GM23338 (cell line): ENCODE measurements at regions not wholly inside any gene's neighbourhood (a gene's known extent, or its start where the extent isn't known, plus 50 kb on each side); places are given as distances from the start of the nearest gene placed in this dataset.

Source experiments
- ATAC-seq: fragments of 200-7000 bp; cut with Tn5 transposase; 3 replicates; pipeline ENCODE4 v1.9.1; 2020
- DNase-seq: peaks from one replicate; pipeline ENCODE4 v3.0.0-alpha.2; 2015; ENCODE audit warnings: low spot score
- H2AFZ ChIP-seq: fragments of 200-600 bp; sonication (generic); 2 replicates; pipeline ENCODE4 v1.8.0; 2016; ENCODE audit warnings: antibody characterized with exemption, mild to moderate bottlenecking, moderate library complexity
- H3F3A ChIP-seq: fragments of 200-600 bp; sonication (generic); replicated peaks from 2 replicates; pipeline ENCODE4 v1.8.0; 2017; ENCODE audit warnings: antibody characterized with exemption, mixed run types, low read depth
- H3K27ac ChIP-seq: fragments of 200-600 bp; sonication (generic); 2 replicates; pipeline ENCODE4 v1.6.1; 2016; ENCODE audit warnings: low read depth
- H3K27me3 ChIP-seq: fragments of 200-600 bp; sonication (generic); 2 replicates; pipeline ENCODE4 v1.8.0; 2016; ENCODE audit warnings: mild to moderate bottlenecking, mixed run types, moderate library complexity; ENCODE audit not compliant: insufficient read depth
- H3K36me3 ChIP-seq: fragments of 200-600 bp; sonication (generic); 2 replicates; pipeline ENCODE4 v1.8.0; 2016; ENCODE audit warnings: mild to moderate bottlenecking; ENCODE audit not compliant: insufficient read depth
- H3K4me1 ChIP-seq: fragments of 200-600 bp; sonication (generic); 2 replicates; pipeline ENCODE4 v1.8.0; 2016; ENCODE audit warnings: mild to moderate bottlenecking, moderate library complexity; ENCODE audit not compliant: insufficient read depth
- H3K4me2 ChIP-seq: fragments of 200-600 bp; sonication (generic); 2 replicates; pipeline ENCODE4 v1.7.1; 2017; ENCODE audit warnings: mixed run types
- H3K4me3 ChIP-seq: fragments of 200-600 bp; sonication (generic); 2 replicates; pipeline ENCODE4 v1.6.1; 2016; ENCODE audit warnings: mixed run types
- H3K79me2 ChIP-seq: fragments of 200-600 bp; sonication (generic); replicated peaks from 2 replicates; pipeline ENCODE4 v1.8.0; 2017; ENCODE audit warnings: mild to moderate bottlenecking; ENCODE audit not compliant: insufficient read depth
- H3K9me2 ChIP-seq: fragments of 200-600 bp; sonication (generic); 2 replicates; pipeline ENCODE4 v1.8.0; 2017; ENCODE audit not compliant: insufficient read depth
- H4K20me1 ChIP-seq: fragments of 200-600 bp; sonication (generic); replicated peaks from 2 replicates; pipeline ENCODE4 v1.8.0; 2017; ENCODE audit warnings: mild to moderate bottlenecking; ENCODE audit not compliant: insufficient read depth
- H3K27ac Mint-ChIP-seq: 2 replicates; pipeline ENCODE4 v1.8.0; 2020; ENCODE audit warnings: inconsistent platforms, mild to moderate bottlenecking, moderate library complexity, mixed read lengths
- H3K27me3 Mint-ChIP-seq: 3 replicates; pipeline ENCODE4 v1.8.0; 2022; ENCODE audit warnings: low read depth, mild to moderate bottlenecking, moderate library complexity, mixed read lengths, inconsistent platforms; ENCODE audit not compliant: insufficient read depth, poor library complexity
- H3K36me3 Mint-ChIP-seq: 3 replicates; pipeline ENCODE4 v1.8.0; 2021; ENCODE audit warnings: low read depth, mild to moderate bottlenecking, inconsistent platforms, moderate library complexity, mixed read lengths
- H3K4me1 Mint-ChIP-seq: 3 replicates; pipeline ENCODE4 v1.8.0; 2020; ENCODE audit warnings: mild to moderate bottlenecking, inconsistent platforms, mixed read lengths
- H3K4me3 Mint-ChIP-seq: 3 replicates; pipeline ENCODE4 v1.8.0; 2021; ENCODE audit warnings: moderate library complexity, mild to moderate bottlenecking, inconsistent platforms, mixed read lengths
- H3K9me3 Mint-ChIP-seq: 3 replicates; pipeline ENCODE4 v1.8.0; 2020; ENCODE audit warnings: moderate library complexity, mild to moderate bottlenecking, inconsistent platforms, mixed read lengths
- CREB1 ChIP-seq: fragments of 250-450 bp; sonication (Bioruptor Pico); IDR thresholded peaks from 2 replicates; pipeline ENCODE4 v1.5.0; 2020; ENCODE audit warnings: low read depth, mild to moderate bottlenecking, moderate library complexity
- EZH2 ChIP-seq: fragments of 200-600 bp; sonication (generic); IDR thresholded peaks from one replicate; pipeline ENCODE4 v1.8.0; 2017; ENCODE audit warnings: antibody characterized with exemption, mild to moderate bottlenecking, low read depth; ENCODE audit not compliant: unreplicated experiment
- EZH2phosphoT487 ChIP-seq: fragments of 200-600 bp; sonication (generic); IDR thresholded peaks from one replicate; pipeline ENCODE4 v1.8.1; 2018; ENCODE audit warnings: antibody characterized with exemption; ENCODE audit not compliant: unreplicated experiment
- JUNB ChIP-seq: IDR thresholded peaks from one replicate; pipeline ENCODE4 v1.6.1; 2016; ENCODE audit warnings: antibody characterized with exemption; ENCODE audit not compliant: unreplicated experiment
- NANOG ChIP-seq: IDR thresholded peaks from 2 replicates; pipeline ENCODE4 v1.6.1; 2016; ENCODE audit warnings: antibody characterized with exemption, borderline replicate concordance
- POLR2AphosphoS5 ChIP-seq: IDR thresholded peaks from 2 replicates; pipeline ENCODE4 v1.6.1; 2016; ENCODE audit warnings: antibody characterized with exemption, low read depth
- STAT1 ChIP-seq: IDR thresholded peaks from one replicate; pipeline ENCODE4 v1.6.1; 2016; ENCODE audit warnings: antibody characterized with exemption; ENCODE audit not compliant: unreplicated experiment
- ZNF114 ChIP-seq: fragments of 250-450 bp; sonication (Bioruptor Pico); IDR thresholded peaks from 2 replicates; pipeline ENCODE4 v1.5.0; 2020; ENCODE audit warnings: mild to moderate bottlenecking, moderate library complexity
- TF ChIP-seq, protein P1 (sequence below): fragments of 250-450 bp; sonication (Bioruptor Pico); IDR thresholded peaks from 2 replicates; pipeline ENCODE4 v1.5.0; 2020; ENCODE audit warnings: mild to moderate bottlenecking, moderate library complexity
- TF ChIP-seq, protein P2 (sequence below), 2 experiments: fragments of 200-600 bp in 1 of 2; sonication (generic) in 1 of 2; conservative IDR thresholded peaks; 2 replicates each; pipeline versions ENCODE4 v1.5.1 to v1.6.1; 2016 to 2017; ENCODE audit warnings: antibody characterized with exemption in 2 of 2, low read depth in 2 of 2, mild to moderate bottlenecking in 2 of 2, moderate library complexity in 1 of 2
- TF ChIP-seq, protein P3 (sequence below): IDR thresholded peaks from one replicate; pipeline ENCODE4 v1.6.1; 2018; ENCODE audit warnings: antibody characterized with exemption; ENCODE audit not compliant: unreplicated experiment

DNA sequence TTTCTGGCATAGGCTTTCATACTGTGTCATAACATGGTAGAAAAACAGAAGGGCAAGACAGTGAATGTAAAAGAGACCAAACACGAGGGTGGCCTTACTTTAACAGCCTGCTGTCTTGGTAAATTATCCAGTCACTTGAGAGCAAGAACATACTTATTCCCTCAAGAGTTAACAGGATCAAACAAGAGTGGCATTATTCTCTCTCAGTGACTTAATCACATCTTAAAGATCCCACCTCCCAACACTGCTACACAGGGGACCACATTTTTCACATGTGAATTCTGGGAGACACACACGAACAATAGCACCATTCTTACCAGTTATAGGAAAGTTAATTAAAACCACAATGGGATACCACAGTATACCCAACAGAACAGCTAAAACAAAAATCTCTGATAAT lies 898.0 kb upstream of the C9orf72 start (continued):
- TF ChIP-seq, protein P1, sequence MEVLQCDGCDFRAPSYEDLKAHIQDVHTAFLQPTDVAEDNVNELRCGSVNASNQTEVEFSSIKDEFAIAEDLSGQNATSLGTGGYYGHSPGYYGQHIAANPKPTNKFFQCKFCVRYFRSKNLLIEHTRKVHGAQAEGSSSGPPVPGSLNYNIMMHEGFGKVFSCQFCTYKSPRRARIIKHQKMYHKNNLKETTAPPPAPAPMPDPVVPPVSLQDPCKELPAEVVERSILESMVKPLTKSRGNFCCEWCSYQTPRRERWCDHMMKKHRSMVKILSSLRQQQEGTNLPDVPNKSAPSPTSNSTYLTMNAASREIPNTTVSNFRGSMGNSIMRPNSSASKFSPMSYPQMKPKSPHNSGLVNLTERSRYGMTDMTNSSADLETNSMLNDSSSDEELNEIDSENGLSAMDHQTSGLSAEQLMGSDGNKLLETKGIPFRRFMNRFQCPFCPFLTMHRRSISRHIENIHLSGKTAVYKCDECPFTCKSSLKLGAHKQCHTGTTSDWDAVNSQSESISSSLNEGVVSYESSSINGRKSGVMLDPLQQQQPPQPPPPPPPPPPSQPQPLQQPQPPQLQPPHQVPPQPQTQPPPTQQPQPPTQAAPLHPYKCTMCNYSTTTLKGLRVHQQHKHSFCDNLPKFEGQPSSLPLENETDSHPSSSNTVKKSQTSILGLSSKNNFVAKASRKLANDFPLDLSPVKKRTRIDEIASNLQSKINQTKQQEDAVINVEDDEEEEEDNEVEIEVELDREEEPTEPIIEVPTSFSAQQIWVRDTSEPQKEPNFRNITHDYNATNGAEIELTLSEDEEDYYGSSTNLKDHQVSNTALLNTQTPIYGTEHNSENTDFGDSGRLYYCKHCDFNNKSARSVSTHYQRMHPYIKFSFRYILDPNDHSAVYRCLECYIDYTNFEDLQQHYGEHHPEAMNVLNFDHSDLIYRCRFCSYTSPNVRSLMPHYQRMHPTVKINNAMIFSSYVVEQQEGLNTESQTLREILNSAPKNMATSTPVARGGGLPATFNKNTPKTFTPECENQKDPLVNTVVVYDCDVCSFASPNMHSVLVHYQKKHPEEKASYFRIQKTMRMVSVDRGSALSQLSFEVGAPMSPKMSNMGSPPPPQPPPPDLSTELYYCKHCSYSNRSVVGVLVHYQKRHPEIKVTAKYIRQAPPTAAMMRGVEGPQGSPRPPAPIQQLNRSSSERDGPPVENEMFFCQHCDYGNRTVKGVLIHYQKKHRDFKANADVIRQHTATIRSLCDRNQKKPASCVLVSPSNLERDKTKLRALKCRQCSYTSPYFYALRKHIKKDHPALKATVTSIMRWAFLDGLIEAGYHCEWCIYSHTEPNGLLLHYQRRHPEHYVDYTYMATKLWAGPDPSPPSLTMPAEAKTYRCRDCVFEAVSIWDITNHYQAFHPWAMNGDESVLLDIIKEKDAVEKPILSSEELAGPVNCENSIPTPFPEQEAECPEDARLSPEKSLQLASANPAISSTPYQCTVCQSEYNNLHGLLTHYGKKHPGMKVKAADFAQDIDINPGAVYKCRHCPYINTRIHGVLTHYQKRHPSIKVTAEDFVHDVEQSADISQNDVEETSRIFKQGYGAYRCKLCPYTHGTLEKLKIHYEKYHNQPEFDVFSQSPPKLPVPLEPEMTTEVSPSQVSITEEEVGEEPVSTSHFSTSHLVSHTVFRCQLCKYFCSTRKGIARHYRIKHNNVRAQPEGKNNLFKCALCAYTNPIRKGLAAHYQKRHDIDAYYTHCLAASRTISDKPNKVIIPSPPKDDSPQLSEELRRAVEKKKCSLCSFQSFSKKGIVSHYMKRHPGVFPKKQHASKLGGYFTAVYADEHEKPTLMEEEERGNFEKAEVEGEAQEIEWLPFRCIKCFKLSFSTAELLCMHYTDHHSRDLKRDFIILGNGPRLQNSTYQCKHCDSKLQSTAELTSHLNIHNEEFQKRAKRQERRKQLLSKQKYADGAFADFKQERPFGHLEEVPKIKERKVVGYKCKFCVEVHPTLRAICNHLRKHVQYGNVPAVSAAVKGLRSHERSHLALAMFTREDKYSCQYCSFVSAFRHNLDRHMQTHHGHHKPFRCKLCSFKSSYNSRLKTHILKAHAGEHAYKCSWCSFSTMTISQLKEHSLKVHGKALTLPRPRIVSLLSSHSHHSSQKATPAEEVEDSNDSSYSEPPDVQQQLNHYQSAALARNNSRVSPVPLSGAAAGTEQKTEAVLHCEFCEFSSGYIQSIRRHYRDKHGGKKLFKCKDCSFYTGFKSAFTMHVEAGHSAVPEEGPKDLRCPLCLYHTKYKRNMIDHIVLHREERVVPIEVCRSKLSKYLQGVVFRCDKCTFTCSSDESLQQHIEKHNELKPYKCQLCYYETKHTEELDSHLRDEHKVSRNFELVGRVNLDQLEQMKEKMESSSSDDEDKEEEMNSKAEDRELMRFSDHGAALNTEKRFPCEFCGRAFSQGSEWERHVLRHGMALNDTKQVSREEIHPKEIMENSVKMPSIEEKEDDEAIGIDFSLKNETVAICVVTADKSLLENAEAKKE (CRISPR knock-in tag), result no peak
- TF ChIP-seq JUNB, result no peak
- TF ChIP-seq STAT1, result no peak
- TF ChIP-seq NANOG, result no peak
- TF ChIP-seq ZNF114 (CRISPR knock-in tag), result no peak
- no peak for TF ChIP-seq EZH2phosphoT487
- TF ChIP-seq, protein P2, sequence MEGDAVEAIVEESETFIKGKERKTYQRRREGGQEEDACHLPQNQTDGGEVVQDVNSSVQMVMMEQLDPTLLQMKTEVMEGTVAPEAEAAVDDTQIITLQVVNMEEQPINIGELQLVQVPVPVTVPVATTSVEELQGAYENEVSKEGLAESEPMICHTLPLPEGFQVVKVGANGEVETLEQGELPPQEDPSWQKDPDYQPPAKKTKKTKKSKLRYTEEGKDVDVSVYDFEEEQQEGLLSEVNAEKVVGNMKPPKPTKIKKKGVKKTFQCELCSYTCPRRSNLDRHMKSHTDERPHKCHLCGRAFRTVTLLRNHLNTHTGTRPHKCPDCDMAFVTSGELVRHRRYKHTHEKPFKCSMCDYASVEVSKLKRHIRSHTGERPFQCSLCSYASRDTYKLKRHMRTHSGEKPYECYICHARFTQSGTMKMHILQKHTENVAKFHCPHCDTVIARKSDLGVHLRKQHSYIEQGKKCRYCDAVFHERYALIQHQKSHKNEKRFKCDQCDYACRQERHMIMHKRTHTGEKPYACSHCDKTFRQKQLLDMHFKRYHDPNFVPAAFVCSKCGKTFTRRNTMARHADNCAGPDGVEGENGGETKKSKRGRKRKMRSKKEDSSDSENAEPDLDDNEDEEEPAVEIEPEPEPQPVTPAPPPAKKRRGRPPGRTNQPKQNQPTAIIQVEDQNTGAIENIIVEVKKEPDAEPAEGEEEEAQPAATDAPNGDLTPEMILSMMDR (conservative IDR thresholded peaks at IDR 0.05; ENCODE audit: low read depth in 2 of 2), result no peak

DNA sequence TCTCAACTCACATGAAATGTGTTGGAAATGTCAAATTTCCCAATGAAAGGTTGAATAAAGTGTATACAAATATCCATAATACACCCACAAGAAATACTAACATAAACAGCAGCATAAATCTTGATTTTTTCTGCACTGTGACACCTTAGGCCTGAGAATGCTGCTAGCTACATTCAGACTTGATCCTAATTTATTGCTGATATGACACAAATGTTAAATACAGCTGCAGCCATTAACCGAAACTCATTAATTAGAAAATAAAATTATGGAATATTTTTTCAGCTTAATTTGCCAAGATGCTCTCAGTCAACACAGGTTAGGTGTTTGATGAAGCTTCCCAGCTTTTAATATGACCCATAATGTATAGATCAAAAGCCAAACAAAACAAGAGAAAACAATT lies 914.3 kb upstream of the C9orf72 start:
- Mint-ChIP-seq H3K4me3 (no peak overlapping the region), H3K9me3 (no peaks in the 10 kb centered on the region; the same call in 2 of the 3 replicates), H3K27ac (peak overlapping the region; percentile 23; the same call in 1 of the 2 replicates), H3K27me3 (no peaks in the 10 kb centered on the region), H3K4me1 (0 out of 3 replicates have a peak, but pooled peaks cover 2% of the 10 kb centered on the region), H3K36me3 (no peaks in the 10 kb centered on the region)
- H3K27ac ChIP-seq, result no peak overlapping the region
- H3K4me2 ChIP-seq, result no peak overlapping the region
- DNase-seq (no peak), ATAC-seq (no peak)
- H3F3A ChIP-seq, result no peaks in the 10 kb centered on the region
- H3K4me3 ChIP-seq, result no peak overlapping the region
- 0 out of 2 replicates have a peak, but pooled peaks cover 3% of the 10 kb centered on the region for H4K20me1 ChIP-seq
- H3K79me2 ChIP-seq, result no peaks in the 10 kb centered on the region
- no peaks in the 10 kb centered on the region; the same call in 1 of the 2 replicates for H3K4me1 ChIP-seq
- no peak for TF ChIP-seq CREB1 (CRISPR knock-in tag)
- TF ChIP-seq NANOG, result no peak
- no peak for TF ChIP-seq EZH2phosphoT487
- TF ChIP-seq ZNF114 (CRISPR knock-in tag), result no peak
- TF ChIP-seq, protein P3, sequence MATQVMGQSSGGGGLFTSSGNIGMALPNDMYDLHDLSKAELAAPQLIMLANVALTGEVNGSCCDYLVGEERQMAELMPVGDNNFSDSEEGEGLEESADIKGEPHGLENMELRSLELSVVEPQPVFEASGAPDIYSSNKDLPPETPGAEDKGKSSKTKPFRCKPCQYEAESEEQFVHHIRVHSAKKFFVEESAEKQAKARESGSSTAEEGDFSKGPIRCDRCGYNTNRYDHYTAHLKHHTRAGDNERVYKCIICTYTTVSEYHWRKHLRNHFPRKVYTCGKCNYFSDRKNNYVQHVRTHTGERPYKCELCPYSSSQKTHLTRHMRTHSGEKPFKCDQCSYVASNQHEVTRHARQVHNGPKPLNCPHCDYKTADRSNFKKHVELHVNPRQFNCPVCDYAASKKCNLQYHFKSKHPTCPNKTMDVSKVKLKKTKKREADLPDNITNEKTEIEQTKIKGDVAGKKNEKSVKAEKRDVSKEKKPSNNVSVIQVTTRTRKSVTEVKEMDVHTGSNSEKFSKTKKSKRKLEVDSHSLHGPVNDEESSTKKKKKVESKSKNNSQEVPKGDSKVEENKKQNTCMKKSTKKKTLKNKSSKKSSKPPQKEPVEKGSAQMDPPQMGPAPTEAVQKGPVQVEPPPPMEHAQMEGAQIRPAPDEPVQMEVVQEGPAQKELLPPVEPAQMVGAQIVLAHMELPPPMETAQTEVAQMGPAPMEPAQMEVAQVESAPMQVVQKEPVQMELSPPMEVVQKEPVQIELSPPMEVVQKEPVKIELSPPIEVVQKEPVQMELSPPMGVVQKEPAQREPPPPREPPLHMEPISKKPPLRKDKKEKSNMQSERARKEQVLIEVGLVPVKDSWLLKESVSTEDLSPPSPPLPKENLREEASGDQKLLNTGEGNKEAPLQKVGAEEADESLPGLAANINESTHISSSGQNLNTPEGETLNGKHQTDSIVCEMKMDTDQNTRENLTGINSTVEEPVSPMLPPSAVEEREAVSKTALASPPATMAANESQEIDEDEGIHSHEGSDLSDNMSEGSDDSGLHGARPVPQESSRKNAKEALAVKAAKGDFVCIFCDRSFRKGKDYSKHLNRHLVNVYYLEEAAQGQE, result no peak
- TF ChIP-seq JUNB, result no peak
- TF ChIP-seq EZH2, result no peak
- no peak for TF ChIP-seq POLR2AphosphoS5
- H3K9me2 ChIP-seq, result no peaks in the 10 kb centered on the region
- H3K36me3 ChIP-seq, result no peaks in the 10 kb centered on the region
- no peak overlapping the region for H2AFZ ChIP-seq
- H3K27me3 ChIP-seq, result no peaks in the 10 kb centered on the region
